ENCODE measurements at regions not wholly inside any gene's neighbourhood (a gene's known extent, or its start where the extent isn't known, plus 50 kb on each side); places are given as distances from the start of the nearest gene placed in this dataset.
"Not testable (repeated sequence)": the region's sequence is repeated elsewhere in the genome, so short reads cannot be mapped to it uniquely, and the experiment has no call there.

DNA sequence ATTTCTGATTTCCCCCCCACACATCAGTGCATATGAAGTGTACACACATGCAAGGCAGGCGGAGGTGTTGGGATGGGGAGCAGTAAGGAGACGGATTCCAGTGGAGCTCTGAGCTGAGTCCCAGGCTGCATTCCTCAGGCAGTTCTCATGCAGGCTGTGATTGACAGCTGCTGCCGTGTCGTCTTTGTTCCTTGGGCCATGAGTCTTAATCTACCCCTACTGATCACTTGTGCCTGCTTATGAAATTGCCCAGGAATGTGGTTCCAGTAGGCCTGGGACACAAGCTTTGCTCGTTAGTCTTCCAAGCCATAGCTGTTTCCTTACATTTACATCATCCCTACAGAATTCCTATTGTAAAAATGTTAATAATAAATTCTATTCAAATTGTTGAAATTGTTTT is 1241.9 kb downstream of the UQCRFS1 start:
- Mint-ChIP-seq H3K27ac (no peak overlapping the region), H3K36me3 (ENCODE audit: low read depth) (no peaks in the 10 kb centered on the region), H3K4me1 (ENCODE audit: low read depth) (no peaks in the 10 kb centered on the region), H3K9me3 (no peaks in the 10 kb centered on the region), H3K4me3 (no peak overlapping the region), H3K27me3 (ENCODE audit: low read depth) (no peaks in the 10 kb centered on the region)

DNA sequence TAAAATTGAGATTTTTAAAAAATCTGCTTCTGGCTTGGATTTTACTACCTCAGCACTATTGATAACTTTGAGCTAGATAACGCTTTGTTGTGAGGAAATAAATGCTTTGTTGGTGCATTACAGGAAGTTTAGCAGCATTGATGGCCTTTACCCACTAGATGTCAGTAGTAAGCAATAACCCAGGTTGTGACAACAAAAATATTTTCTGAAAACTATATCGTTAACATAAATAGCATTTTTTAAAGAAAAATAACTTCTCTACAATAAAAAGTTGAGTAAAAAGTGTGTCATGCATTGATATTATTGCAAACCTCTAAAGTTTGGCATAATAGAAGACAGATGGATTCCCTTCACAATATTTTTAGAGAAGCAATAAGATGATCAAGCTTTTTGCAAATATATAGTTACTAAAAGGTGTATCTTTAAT is 1246.5 kb downstream of the UQCRFS1 start:
- Mint-ChIP-seq H3K4me1 (ENCODE audit: low read depth) (no peaks in the 10 kb centered on the region), H3K4me3 (no peak overlapping the region), H3K27ac (no peak overlapping the region), H3K27me3 (ENCODE audit: low read depth) (peaks cover 4% of the 10 kb centered on the region), H3K36me3 (ENCODE audit: low read depth) (no peaks in the 10 kb centered on the region), H3K9me3 (no peaks in the 10 kb centered on the region)

DNA sequence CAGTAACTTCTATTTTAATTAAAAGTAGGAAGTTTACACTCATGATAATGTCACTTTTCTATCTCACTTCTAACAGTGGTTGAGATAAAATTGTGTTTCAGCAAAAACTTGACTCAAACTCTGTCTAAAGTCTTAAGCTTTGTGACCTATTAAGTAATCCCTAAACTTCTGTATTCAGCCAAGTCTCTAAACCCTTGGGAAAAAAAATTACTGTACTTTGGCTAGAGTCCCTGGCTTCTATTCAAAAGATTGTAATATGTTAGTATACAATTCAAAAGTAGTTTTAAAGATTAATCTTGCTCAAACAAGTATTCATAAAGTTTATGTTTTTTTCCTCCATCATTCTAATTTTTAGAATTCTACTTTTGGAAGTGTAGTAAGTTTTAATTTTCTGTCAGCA is 1248.8 kb downstream of the UQCRFS1 start:
- Mint-ChIP-seq H3K4me1 (ENCODE audit: low read depth) (no peaks in the 10 kb centered on the region), H3K27me3 (ENCODE audit: low read depth) (peaks cover 4% of the 10 kb centered on the region), H3K36me3 (ENCODE audit: low read depth) (no peaks in the 10 kb centered on the region), H3K4me3 (no peak overlapping the region), H3K27ac (no peak overlapping the region), H3K9me3 (no peaks in the 10 kb centered on the region)

DNA sequence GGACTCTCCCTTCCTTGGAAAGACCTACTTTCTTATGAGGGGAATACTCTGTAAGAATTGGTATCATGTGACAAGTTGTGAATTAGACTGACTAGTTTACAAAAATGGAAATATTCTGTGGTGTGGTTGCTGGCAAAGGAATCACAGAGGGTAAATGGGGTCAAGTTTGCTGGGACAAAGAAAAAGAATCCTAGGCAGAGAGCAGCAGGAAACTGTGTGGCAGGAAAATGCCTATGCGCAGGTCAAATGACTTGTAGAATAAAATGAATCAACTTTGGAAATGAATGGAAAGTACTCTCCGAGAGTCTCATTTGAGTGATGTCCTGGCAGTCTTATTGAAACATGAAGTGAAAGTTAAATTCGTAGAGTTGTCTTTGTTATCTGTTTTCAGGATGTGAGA is 1250.7 kb downstream of the UQCRFS1 start:
- no peak overlapping the region for H3K27ac Mint-ChIP-seq
- H3K9me3 Mint-ChIP-seq = no peaks in the 10 kb centered on the region
- H3K27me3 Mint-ChIP-seq (ENCODE audit: low read depth) = peaks cover 4% of the 10 kb centered on the region
- H3K4me1 Mint-ChIP-seq (ENCODE audit: low read depth) = no peaks in the 10 kb centered on the region
- no peaks in the 10 kb centered on the region for H3K36me3 Mint-ChIP-seq (ENCODE audit: low read depth)
- H3K4me3 Mint-ChIP-seq = no peak overlapping the region

DNA sequence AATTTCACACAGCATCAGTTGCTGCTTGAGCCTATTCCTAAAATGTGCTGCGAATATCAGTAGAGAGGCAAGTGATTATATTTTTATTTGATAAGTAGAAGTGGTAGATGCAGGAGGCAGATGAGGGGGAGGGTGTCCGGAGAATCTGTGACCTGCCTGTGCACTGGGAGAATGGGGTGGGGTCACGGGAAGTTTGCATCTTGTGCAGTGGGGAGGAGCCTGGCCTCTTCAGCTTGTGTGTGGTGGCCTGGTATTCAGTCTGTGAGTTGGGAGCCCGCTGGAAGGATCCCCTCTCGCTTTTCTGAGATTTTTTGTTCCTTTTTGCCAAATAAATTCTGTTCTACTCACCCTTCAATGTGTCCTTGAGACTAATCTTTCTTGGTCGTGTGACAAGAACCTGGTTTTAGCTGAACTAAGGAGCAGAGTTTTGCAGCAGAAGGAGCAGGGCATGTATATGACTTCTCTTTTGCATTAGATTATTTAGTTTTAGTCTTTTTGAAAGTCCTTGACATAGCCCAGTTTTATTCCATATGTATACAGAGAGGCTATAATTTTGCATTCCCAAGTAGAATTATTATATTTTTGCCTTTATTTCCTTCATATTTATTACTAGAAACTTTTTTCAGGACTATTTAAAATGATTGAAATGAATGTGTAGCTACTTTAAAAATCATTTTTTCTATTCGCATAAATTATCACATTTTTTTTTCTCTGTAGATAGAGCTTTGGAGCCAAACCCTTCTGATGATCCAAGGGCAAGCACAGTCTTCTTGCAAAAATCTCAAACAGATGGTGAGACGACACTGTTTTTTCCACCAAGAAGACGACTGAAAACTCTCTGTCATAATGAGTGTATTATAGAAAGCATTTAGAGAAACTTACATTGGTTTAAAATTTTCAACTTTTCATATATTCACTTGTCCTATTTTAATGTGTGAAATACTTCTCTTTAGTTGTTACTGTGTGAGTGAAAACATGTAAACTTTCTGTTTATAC is 1257.2 kb downstream of the UQCRFS1 start:
- Mint-ChIP-seq H3K9me3 (no peaks in the 10 kb centered on the region), H3K36me3 (ENCODE audit: low read depth) (no peaks in the 10 kb centered on the region), H3K27ac (no peak overlapping the region), H3K27me3 (ENCODE audit: low read depth) (no peaks in the 10 kb centered on the region), H3K4me3 (no peak overlapping the region), H3K4me1 (ENCODE audit: low read depth) (no peaks in the 10 kb centered on the region)

DNA sequence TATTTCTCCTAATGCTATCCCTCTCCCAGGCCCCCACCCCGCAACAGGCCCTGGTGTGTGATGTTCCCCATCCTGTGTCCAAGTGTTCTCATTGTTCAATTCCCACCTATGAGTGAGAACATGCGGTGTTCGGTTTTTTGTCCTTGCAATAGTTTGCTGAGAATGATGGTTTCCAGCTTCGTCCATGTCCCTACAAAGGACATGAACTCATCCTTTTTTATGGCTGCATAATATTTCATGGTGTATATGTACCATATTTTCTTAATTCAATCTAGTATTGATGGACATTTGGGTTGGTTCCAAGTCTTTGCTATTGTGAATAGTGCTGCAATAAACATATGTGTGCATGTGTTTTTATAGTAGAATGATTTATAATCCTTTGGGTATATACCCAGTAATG is 1270.3 kb downstream of the UQCRFS1 start:
- H3K4me3 Mint-ChIP-seq; H3K4me1 Mint-ChIP-seq (ENCODE audit: low read depth); H3K36me3 Mint-ChIP-seq (ENCODE audit: low read depth); H3K27ac Mint-ChIP-seq; H3K27me3 Mint-ChIP-seq (ENCODE audit: low read depth): not testable (repeated sequence)
- H3K9me3 Mint-ChIP-seq = peaks cover 27% of the 10 kb centered on the region

DNA sequence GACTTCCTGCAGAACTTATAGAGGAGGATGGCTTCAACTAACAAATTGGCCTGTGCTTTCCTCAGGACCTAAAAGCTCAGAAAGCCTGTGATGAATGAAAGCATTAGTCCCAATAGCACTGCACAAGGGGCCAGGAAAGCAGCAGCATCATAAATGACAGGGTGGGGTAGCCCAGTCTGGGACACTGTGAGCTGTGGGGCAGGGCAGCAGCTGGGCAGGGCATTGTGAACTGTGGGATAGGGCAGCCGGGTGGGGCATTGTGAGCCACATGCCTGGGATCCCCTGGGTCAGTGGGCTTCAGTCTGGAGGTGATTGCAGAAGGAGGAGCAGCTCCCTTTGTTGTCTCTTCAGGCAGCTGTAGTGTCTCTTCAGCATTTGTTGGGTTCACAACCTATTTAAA is 1276.8 kb downstream of the UQCRFS1 start:
- H3K27ac Mint-ChIP-seq = no peak overlapping the region
- H3K27me3 Mint-ChIP-seq (ENCODE audit: low read depth) = no peaks in the 10 kb centered on the region
- H3K9me3 Mint-ChIP-seq = no peaks in the 10 kb centered on the region
- H3K36me3 Mint-ChIP-seq (ENCODE audit: low read depth) = no peaks in the 10 kb centered on the region
- H3K4me1 Mint-ChIP-seq (ENCODE audit: low read depth) = no peaks in the 10 kb centered on the region
- no peak overlapping the region for H3K4me3 Mint-ChIP-seq

DNA sequence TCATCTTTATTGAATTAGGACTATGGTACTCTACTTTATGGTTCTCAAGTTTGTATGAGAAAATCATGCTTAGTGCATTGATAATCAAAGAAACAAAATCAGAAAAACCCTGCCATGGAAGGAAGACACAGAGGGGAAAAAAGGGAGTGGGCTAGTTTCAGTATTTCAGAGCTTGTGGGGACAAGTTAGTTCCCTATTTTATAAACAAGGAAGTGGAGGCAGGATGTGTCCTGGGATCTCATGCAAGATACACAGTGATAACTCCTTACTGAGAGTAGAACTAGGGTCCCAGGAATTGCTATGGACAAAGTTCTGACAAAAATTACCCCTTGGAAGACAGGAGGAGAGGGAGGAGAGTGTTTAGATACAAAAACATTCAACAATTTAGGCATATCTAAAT is 1277.3 kb downstream of the UQCRFS1 start:
- no peak overlapping the region for H3K27ac Mint-ChIP-seq
- H3K4me3 Mint-ChIP-seq = no peak overlapping the region
- H3K36me3 Mint-ChIP-seq (ENCODE audit: low read depth) = no peaks in the 10 kb centered on the region
- H3K9me3 Mint-ChIP-seq = no peaks in the 10 kb centered on the region
- H3K4me1 Mint-ChIP-seq (ENCODE audit: low read depth) = no peaks in the 10 kb centered on the region
- H3K27me3 Mint-ChIP-seq (ENCODE audit: low read depth) = no peaks in the 10 kb centered on the region

DNA sequence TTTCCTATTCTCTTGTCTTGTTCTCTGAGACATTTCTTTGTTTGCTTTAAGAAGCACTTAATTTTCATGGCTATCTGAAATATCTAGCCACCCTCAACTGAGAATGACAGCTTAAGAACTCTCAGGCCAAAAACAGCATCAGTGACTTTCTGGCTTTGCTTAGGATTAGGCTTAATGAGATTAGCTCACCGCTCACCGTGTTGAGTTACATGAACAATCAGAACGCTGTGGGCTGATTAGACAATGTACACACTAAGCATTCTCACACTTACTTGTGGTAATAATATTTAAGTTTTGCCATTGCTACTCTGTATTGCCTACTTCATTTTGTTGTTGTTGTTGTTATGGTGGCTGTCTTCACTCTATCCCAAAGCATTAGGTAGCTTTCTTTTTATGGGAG is 1283.6 kb downstream of the UQCRFS1 start:
- H3K27me3 Mint-ChIP-seq (ENCODE audit: low read depth) = no peaks in the 10 kb centered on the region
- no peaks in the 10 kb centered on the region for H3K4me1 Mint-ChIP-seq (ENCODE audit: low read depth)
- H3K9me3 Mint-ChIP-seq = peaks cover 6% of the 10 kb centered on the region
- H3K36me3 Mint-ChIP-seq (ENCODE audit: low read depth) = no peaks in the 10 kb centered on the region
- H3K4me3 Mint-ChIP-seq = no peak overlapping the region
- no peak overlapping the region for H3K27ac Mint-ChIP-seq

DNA sequence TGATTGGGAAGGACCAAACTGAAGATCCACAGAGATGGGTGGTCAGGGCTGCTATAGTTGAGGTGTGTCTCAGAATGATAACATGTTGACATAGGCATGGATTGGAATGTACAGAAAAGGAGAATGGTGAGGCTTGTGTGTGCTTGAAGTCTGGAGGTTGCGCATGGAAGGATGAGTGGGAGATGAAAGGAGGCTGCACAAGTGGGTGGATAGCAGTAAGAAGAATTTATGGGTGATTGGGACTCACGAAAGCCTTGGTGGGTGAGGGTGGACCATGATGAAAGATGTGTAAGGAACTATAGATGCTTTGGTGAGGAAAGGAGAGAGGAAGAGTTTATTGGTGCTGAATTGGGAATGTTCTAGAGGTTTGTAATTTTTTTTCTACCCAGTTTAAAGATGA is 1287.7 kb downstream of the UQCRFS1 start:
- H3K4me1 Mint-ChIP-seq (ENCODE audit: low read depth) = no peaks in the 10 kb centered on the region
- peaks cover 6% of the 10 kb centered on the region for H3K9me3 Mint-ChIP-seq
- no peaks in the 10 kb centered on the region for H3K27me3 Mint-ChIP-seq (ENCODE audit: low read depth)
- no peaks in the 10 kb centered on the region for H3K36me3 Mint-ChIP-seq (ENCODE audit: low read depth)
- H3K4me3 Mint-ChIP-seq = no peak overlapping the region
- H3K27ac Mint-ChIP-seq = no peak overlapping the region

DNA sequence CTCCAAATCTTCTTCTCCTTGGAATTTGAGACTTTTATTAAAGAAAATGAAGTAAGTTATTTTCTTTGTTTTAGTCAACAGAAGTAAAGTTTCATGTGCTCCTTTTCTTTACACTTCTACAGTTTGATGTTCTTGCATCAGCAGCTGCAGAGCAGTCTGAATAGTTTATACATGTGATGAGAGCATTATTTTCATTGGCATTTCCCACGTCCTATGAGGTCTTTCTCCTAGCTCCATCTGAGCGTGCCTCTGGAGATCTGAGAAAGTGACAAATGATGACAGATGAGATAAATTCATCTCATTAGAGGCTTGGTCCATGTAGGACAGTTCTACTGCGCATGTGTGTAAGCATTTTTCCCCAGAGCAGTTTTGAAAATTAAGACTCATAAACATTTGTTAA is 1290.0 kb downstream of the UQCRFS1 start:
- H3K36me3 Mint-ChIP-seq (ENCODE audit: low read depth) = no peaks in the 10 kb centered on the region
- H3K27ac Mint-ChIP-seq = no peak overlapping the region
- no peak overlapping the region for H3K4me3 Mint-ChIP-seq
- H3K27me3 Mint-ChIP-seq (ENCODE audit: low read depth) = no peaks in the 10 kb centered on the region
- H3K4me1 Mint-ChIP-seq (ENCODE audit: low read depth) = no peaks in the 10 kb centered on the region
- H3K9me3 Mint-ChIP-seq = peaks cover 6% of the 10 kb centered on the region

DNA sequence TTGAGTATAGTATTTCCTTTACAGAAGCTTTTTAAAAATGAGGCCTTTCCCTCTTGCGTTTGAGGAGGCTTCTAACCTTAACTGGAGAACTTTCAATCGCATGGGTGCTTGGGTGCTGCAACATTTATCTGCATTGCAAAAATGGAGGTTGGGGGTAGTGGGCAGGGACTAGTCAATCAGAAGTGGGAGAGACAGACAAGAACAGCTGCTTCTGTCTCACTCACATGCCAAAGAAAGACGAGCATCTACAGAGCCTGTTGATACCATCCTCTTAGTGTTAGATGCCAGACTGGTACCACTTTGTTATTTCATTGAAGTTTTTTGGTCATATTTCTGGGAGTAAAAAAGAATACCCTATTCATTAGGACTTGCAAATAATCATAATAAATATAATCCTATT is 1292.2 kb downstream of the UQCRFS1 start:
- Mint-ChIP-seq H3K36me3 (ENCODE audit: low read depth) (no peaks in the 10 kb centered on the region), H3K4me1 (ENCODE audit: low read depth) (no peaks in the 10 kb centered on the region)

DNA sequence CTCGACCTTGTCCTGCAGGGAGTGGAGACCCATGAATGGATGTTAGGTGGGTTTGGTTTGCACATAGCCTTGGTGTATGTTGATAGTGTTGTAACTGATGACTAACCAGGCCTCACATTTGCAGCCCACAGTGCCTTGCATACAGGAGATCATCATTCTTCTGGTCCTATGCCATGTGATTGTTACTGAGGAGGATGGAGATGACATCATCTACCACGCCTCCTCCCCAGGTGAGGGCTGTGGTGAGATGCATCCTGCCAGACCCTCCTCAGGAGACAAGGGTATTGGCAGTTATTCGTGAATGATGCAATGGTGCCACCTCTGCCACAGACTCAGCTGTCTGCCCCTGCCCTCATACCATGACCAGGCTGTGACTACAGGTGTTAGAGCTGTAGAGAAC is 1294.1 kb downstream of the UQCRFS1 start:
- H3K4me3 Mint-ChIP-seq = no peak overlapping the region
- no peaks in the 10 kb centered on the region for H3K27me3 Mint-ChIP-seq (ENCODE audit: low read depth)
- no peaks in the 10 kb centered on the region for H3K9me3 Mint-ChIP-seq
- H3K4me1 Mint-ChIP-seq (ENCODE audit: low read depth) = no peaks in the 10 kb centered on the region
- no peaks in the 10 kb centered on the region for H3K36me3 Mint-ChIP-seq (ENCODE audit: low read depth)
- no peak overlapping the region for H3K27ac Mint-ChIP-seq

More for the DNA sequence above, 1292.2 kb downstream of the UQCRFS1 start:
- no peak overlapping the region for H3K4me3 Mint-ChIP-seq
- H3K27ac Mint-ChIP-seq = no peak overlapping the region
- no peaks in the 10 kb centered on the region for H3K27me3 Mint-ChIP-seq (ENCODE audit: low read depth)
- H3K9me3 Mint-ChIP-seq = peaks cover 6% of the 10 kb centered on the region

DNA sequence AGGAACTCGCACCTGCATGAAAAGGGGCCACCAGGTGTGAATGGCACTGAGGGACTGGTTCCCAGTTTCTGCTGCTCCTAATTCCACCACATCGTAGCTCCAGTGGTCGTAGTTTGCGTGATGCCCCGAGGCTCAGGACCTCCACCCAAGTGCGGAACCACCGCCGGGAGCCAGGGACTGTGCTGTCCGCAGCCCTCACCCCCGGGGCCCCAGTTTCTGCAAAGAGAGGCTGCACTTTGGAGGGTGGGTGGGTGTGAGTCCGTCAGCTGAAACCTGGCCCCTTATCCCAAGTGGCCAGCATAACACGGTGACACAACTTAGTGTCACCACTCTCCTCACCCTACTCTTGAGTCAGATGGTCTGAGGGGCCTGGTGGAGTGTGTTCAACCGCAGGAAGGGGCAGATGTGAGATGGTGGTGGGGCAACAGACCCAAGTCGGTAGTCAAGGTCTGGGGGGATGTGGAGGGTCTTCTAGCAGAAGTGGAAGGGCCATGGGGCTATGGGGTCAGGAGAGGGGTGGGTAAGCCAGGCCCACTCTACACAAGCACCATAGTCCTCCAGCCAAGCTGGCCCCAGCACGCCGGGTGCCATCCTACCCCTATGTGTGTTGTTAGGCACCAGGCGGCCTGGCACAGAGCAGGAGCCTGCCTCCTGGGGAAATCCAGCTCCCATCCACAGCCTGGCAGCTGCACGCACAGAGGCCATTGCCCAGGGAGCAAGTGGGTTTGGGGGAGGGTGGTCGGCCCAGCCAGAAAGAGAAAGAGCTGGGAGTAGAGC is 1301.6 kb downstream of the UQCRFS1 start:
- Mint-ChIP-seq H3K4me3 (no peak overlapping the region), H3K9me3 (no peaks in the 10 kb centered on the region), H3K27me3 (ENCODE audit: low read depth) (no peaks in the 10 kb centered on the region), H3K27ac (no peak overlapping the region), H3K36me3 (ENCODE audit: low read depth) (no peaks in the 10 kb centered on the region), H3K4me1 (ENCODE audit: low read depth) (no peaks in the 10 kb centered on the region)

DNA sequence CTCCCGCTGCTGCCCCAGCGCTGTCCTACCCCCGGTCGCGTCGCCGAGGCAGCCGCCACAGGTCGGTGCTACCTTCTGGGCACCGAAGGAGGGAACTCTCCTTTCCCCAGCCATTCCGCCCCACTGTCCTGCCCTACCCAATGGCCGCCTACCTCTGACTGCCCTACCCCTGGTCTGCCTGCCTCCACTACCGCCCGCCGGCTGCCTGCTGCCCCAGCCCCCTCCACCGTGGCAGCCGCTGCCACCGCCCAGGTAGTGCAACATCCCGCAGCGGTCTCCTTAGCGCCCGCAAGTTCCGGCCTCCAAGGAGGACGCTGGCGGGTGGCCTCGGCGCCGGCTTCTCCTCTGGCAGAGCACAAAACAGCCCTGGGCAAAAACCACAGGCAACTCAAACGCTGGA is 1303.1 kb downstream of the UQCRFS1 start:
- Mint-ChIP-seq H3K9me3 (no peaks in the 10 kb centered on the region), H3K27me3 (ENCODE audit: low read depth) (no peaks in the 10 kb centered on the region), H3K36me3 (ENCODE audit: low read depth) (no peaks in the 10 kb centered on the region), H3K4me1 (ENCODE audit: low read depth) (no peaks in the 10 kb centered on the region), H3K4me3 (no peak overlapping the region), H3K27ac (no peak overlapping the region)
